DMS153 (cell line): ENCODE measurements at regions not wholly inside any gene's neighbourhood (a gene's known extent, or its start where the extent isn't known, plus 50 kb on each side); places are given as distances from the start of the nearest gene placed in this dataset.

Experiments
- DNase-seq: peaks from one replicate; lab custom pipeline; 2025; lab: John Stamatoyannopoulos, UW

GRCh38 chr1:57800376-57800775 lies 376.5 kb upstream of the DAB1 start:
- DNase-seq: no peak

GRCh38 chr1:57799490-57800115 lies 375.7 kb upstream of the DAB1 start:
- peak; percentile 65 for DNase-seq

GRCh38 chr1:57798543-57798942 lies 374.7 kb upstream of the DAB1 start:
- DNase-seq: no peak

DNA sequence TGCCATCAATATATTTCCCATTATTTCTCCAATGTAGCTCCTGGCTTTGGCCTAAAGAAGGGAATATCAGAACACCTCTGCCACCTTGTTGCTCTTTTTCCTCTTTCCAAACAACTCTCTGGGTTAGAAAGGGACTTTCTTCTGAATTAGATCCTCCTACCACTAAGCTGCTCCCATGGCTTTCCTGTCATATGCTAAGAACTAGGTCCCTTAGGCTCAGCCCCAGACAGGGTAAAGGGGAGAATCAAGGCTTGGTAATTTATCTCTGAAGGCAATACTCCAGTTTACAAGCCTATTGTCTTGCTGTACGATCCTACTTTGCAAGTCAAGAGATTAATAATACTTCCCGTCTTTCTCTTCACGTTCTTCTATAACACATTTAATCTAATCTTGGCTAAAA lies 373.2 kb upstream of the DAB1 start:
- no peak for DNase-seq

GRCh38 chr1:57796616-57797015 lies 372.8 kb upstream of the DAB1 start:
- no peak for DNase-seq

DNA sequence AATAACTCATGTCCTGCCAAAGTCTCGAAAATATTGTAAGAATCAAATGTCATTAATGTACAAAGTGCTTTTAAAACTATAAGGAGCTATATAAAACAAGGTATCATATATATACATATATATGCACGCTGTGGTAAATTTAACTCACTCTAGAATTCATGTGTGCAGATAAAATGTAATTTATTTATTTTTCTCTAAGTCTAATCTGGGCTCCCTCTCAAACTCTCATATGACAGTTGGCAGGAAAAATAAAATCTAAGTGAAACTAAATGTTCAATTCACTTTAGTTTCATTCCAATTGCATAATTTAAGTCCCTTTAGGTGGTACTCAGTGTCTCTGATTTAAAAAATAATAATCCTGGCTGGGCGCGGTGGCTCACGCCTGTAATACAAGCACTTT lies 372.0 kb upstream of the DAB1 start:
- no peak for DNase-seq

- no peak for DNase-seq
Measured at GRCh38 chr1:57794078-57794477, 370.2 kb upstream of the DAB1 start.

GRCh38 chr1:57791497-57791896 lies 367.6 kb upstream of the DAB1 start:
- no peak for DNase-seq

GRCh38 chr1:57789936-57790335 lies 366.1 kb upstream of the DAB1 start:
- DNase-seq: no peak

DNA sequence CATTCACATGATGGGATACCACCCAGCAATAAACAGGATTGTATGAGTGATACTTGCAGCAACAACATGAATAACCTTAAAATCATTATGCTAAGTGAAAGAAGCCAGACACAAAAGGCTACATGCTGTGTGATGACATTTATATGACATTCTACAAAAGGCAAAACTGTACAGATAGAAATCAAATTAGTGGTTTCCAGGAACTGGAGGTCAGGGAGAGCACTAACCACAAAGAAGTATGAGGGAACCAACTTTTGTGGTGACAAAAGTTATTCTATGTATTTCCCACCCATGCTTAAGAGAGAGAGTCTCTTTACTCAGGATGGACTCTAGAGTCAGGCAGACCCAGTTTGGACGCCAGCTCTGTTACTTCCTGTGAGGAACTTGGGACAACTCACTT lies 364.5 kb upstream of the DAB1 start:
- DNase-seq: no peak

GRCh38 chr1:57784356-57784755 lies 360.5 kb upstream of the DAB1 start:
- no peak for DNase-seq

DNA sequence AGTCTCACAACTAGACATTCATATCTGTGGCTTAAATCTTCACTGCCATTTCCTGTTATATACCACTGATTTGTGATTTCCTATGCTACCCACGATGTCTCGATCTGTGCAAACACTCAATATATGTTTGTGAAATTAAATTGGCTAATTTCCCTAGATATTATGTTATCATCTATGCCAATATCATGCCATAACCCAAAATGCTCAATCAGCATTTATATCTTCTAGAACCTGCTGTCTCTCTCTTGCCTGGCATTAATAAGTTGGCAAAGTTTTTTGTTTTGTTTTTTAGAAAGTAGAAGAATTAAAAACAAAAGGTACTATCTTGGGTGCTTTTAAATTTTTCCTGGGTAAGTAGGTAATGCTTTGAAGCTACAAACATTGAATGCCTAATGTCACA lies 358.5 kb upstream of the DAB1 start:
- DNase-seq: no peak

GRCh38 chr1:57772580-57773195 lies 348.8 kb upstream of the DAB1 start:
- no peak for DNase-seq

- DNase-seq: no peak
Measured at GRCh38 chr1:57770772-57771171, 346.9 kb upstream of the DAB1 start.

- DNase-seq: no peak
Measured at GRCh38 chr1:57770236-57770635, 346.4 kb upstream of the DAB1 start.

DNA sequence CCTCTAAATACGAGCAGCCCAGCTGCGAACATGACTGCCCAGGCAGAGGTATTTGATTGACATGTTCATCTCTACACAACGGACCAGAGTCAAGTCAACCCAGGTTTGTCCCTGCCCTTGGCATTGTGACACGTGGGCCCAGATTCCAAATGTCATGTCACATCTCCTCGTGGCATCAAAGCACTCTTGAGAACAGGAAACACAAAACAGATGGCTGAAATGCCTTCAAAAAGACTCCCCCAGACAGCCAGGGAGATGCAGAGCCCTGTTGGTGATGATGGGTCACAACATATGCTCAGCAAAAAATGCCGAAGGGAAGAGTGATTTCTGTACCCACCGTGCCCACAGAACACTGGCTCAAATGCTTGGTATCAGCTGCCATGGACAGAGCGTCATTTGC lies 337.8 kb upstream of the DAB1 start:
- no peak for DNase-seq

DNA sequence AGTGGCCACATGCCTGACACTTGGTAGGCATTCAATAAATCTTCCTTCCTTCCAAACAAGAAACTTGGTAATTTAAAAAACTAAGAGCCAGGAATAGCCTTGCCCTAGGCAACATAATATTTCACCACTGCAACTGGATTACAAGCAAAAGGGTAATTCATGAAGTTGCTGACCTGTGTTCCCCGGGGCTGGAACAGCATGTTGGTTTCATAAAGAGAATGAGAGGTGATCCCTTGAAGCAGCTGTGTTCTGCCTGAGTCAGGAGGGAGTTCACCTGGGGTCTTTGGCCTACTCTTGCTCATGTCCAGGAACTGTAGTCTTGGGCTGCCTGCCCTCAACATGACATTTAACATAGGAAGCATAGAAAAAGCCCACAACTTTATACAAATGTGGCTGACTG lies 329.0 kb upstream of the DAB1 start:
- no peak for DNase-seq

- no peak for DNase-seq
Measured at GRCh38 chr1:57748719-57749118, 324.9 kb upstream of the DAB1 start.

- DNase-seq: no peak
Measured at GRCh38 chr1:57747818-57748217, 324.0 kb upstream of the DAB1 start.

DNA sequence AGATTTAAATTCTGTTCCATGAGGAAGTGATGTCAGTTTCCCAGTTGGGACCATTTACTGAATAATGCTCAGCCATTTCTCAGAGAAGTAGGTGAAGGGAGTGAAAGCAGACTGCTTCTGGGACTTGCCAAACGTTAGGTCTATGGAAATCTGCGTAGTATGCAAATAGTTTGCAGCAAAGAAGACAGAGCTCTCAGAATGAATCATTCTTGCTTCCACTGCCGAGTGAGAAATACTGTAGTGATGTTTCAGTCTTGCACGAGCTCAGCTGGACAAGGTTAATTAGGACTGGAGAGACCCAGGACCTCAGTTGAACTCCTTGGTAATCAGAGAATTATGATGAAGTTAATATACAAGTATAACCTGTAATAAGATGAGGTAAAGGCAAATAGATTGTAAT lies 317.7 kb upstream of the DAB1 start:
- DNase-seq: no peak

DNA sequence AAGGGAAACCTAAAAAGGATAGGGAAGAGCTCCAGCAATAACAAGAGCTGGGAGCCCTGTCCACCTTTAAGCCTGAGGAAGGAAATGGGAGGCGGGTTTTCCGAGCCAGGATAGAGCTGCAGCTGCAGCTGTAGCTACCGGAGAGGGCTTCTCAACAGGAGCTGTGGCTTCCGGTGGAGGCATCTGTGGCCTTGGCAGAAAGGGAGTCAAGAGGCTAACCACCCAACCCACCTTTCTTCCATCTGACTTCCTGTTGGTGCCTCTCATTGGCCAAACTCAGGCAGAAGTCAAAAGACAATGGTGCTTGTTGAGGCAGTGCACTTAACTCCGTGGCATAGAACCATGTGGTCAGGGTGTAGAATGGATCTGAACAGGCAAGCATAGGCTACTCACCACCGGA lies 313.1 kb upstream of the DAB1 start:
- no peak for DNase-seq

GRCh38 chr1:57729181-57729580 lies 305.3 kb upstream of the DAB1 start:
- DNase-seq: no peak

DNA sequence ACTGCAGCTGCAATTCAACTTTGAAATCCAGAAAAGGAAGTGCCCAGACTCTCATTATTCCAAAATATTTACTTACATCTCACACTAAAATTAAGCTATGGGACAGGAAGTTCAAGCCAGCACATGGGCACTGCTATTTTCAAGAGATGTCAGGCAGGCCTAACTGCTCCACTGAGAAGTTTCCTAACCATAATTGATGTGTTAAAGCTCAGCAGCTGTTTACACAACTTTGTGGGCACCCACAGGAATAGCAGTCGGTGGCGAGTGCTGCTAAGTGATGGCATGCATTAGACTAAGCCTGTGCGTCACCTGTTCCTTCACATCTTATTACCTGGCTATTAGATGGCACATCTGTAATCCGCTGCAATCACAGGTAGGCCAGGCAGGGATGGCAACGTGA lies 303.3 kb upstream of the DAB1 start:
- no peak for DNase-seq

- no peak for DNase-seq
Measured at GRCh38 chr1:57725318-57725717, 301.5 kb upstream of the DAB1 start.
